HS-27A (cell line): ENCODE measurements at regions not wholly inside any gene's neighbourhood (a gene's known extent, or its start where the extent isn't known, plus 50 kb on each side); places are given as distances from the start of the nearest gene placed in this dataset.

Experiments
- DNase-seq: peaks from one replicate; pipeline ENCODE4 v3.0.0-alpha.2; 2012; ENCODE audit warnings: low read depth, missing footprints

GRCh38 chr3:187902041-187902471, 156.8 kb upstream of the BCL6 start:
- DNase-seq: no peak

- no peak for DNase-seq
Observed at GRCh38 chr3:187902936-187903335, 157.7 kb upstream of the BCL6 start.

GRCh38 chr3:187903697-187904096, 158.4 kb upstream of the BCL6 start:
- no peak for DNase-seq

GRCh38 chr3:187906416-187906815, 161.1 kb upstream of the BCL6 start:
- DNase-seq: no peak

- no peak for DNase-seq
Observed at GRCh38 chr3:187906920-187907319, 161.7 kb upstream of the BCL6 start.

- no peak for DNase-seq
Observed at GRCh38 chr3:187909866-187910265, 164.6 kb upstream of the BCL6 start.

GRCh38 chr3:187912007-187912406, 166.7 kb upstream of the BCL6 start:
- no peak for DNase-seq

GRCh38 chr3:187913617-187914033, 168.4 kb upstream of the BCL6 start:
- no peak for DNase-seq

- DNase-seq: no peak
Observed at GRCh38 chr3:187914231-187914630, 169.0 kb upstream of the BCL6 start.

GRCh38 chr3:187916072-187916471, 170.8 kb upstream of the BCL6 start:
- DNase-seq: no peak

- no peak for DNase-seq
Observed at GRCh38 chr3:187918081-187918644, 172.9 kb upstream of the BCL6 start.

- DNase-seq: no peak
Observed at GRCh38 chr3:187919048-187919447, 173.8 kb upstream of the BCL6 start.

GRCh38 chr3:187919544-187919943, 174.3 kb upstream of the BCL6 start:
- no peak for DNase-seq

GRCh38 chr3:187920030-187920429, 174.8 kb upstream of the BCL6 start:
- DNase-seq: no peak

- no peak for DNase-seq
Observed at GRCh38 chr3:187920913-187921312, 175.6 kb upstream of the BCL6 start.

- DNase-seq: no peak
Observed at GRCh38 chr3:187921391-187922074, 176.3 kb upstream of the BCL6 start.

- no peak for DNase-seq
Observed at GRCh38 chr3:187922704-187923416, 177.6 kb upstream of the BCL6 start.

GRCh38 chr3:187924651-187925050, 179.4 kb upstream of the BCL6 start:
- DNase-seq: no peak

- DNase-seq: no peak
Observed at GRCh38 chr3:187925326-187925725, 180.1 kb upstream of the BCL6 start.

GRCh38 chr3:187926620-187927019, 181.4 kb upstream of the BCL6 start:
- DNase-seq: no peak

GRCh38 chr3:187927565-187927964, 182.3 kb upstream of the BCL6 start:
- DNase-seq: no peak

- DNase-seq: no peak
Observed at GRCh38 chr3:187929112-187929816, 184.0 kb upstream of the BCL6 start.

- no peak for DNase-seq
Observed at GRCh38 chr3:187930021-187930420, 184.8 kb upstream of the BCL6 start.
